K562 (cell line): ENCODE measurements at regions not wholly inside any gene's neighbourhood (a gene's known extent, or its start where the extent isn't known, plus 50 kb on each side); places are given as distances from the start of the nearest gene placed in this dataset.

Source experiments
- ATF1 ChIP-seq, 2 experiments: fragments of 450-650 bp in 1 of 2; IDR thresholded peaks; 2 replicates each; pipeline ENCODE4 v1.6.1; 2016; ENCODE audit warnings: missing compliant biosample characterization in 1 of 2, missing genetic modification characterization in 1 of 2
- ATF4 ChIP-seq: fragments of 450-650 bp; formaldehyde crosslinking; IDR thresholded peaks from 2 replicates; pipeline ENCODE4 v1.4.0; 2022; ENCODE audit warnings: mild to moderate bottlenecking, moderate library complexity
- BACH1 ChIP-seq: fragments of 200-800 bp; sonication (Bioruptor generic); IDR thresholded peaks from 2 replicates; pipeline ENCODE4 v1.6.1; 2016; ENCODE audit warnings: missing genetic modification characterization, missing compliant biosample characterization
- CBFA2T2 ChIP-seq: fragments of 450-650 bp; conservative IDR thresholded peaks from 2 replicates; pipeline ENCODE4 v1.6.1; 2017; ENCODE audit warnings: mild to moderate bottlenecking
- CBFB ChIP-seq: sonication (generic); formaldehyde crosslinking; IDR thresholded peaks from 2 replicates; pipeline ENCODE4 v1.4.0; 2020; ENCODE audit warnings: mild to moderate bottlenecking, missing genetic modification reagents
- CBX1 ChIP-seq: sonication (generic); IDR thresholded peaks from 2 replicates; pipeline ENCODE4 v1.6.1; 2016; ENCODE audit warnings: antibody characterized with exemption, low read depth, mild to moderate bottlenecking
- CREB1 ChIP-seq, 2 experiments: sonication (generic) in 1 of 2; formaldehyde crosslinking in 1 of 2; IDR thresholded peaks; 2 replicates each; pipeline versions ENCODE4 v1.6.1 to v1.8.0; 2012 to 2022; ENCODE audit warnings: inconsistent platforms in 1 of 2, mild to moderate bottlenecking in 1 of 2, missing genetic modification reagents in 1 of 2, moderate library complexity in 1 of 2
- DMBX1 ChIP-seq: fragments of 250-450 bp; sonication (Bioruptor Pico); IDR thresholded peaks from 2 replicates; pipeline ENCODE4 v1.8.0; 2022; ENCODE audit warnings: inconsistent platforms, mild to moderate bottlenecking, moderate library complexity, borderline replicate concordance
- DPF2 ChIP-seq: fragments of 450-650 bp; IDR thresholded peaks from 2 replicates; pipeline ENCODE4 v1.6.1; 2016
- EP400 ChIP-seq: fragments of 450-650 bp; IDR thresholded peaks from 2 replicates; pipeline ENCODE4 v1.6.1; 2017; ENCODE audit warnings: antibody characterized with exemption, mild to moderate bottlenecking, moderate library complexity
- GABPB1 ChIP-seq: sonication (generic); formaldehyde crosslinking; IDR thresholded peaks from 2 replicates; pipeline ENCODE4 v1.8.0; 2022; ENCODE audit warnings: mild to moderate bottlenecking, missing genetic modification reagents
- KAT7 ChIP-seq: sonication (generic); formaldehyde crosslinking; IDR thresholded peaks from 2 replicates; pipeline ENCODE4 v1.8.0; 2022; ENCODE audit warnings: missing genetic modification reagents, mild to moderate bottlenecking, borderline replicate concordance
- MTA3 ChIP-seq: fragments of 450-650 bp; formaldehyde crosslinking; IDR thresholded peaks from 2 replicates; pipeline ENCODE4 v1.6.1; 2017; ENCODE audit warnings: mild to moderate bottlenecking, borderline replicate concordance
- NR4A1 ChIP-seq, 2 experiments: fragments of 250-450 bp in 1 of 2; fragments of 450-650 bp in 1 of 2; sonication (Bioruptor Pico) in 1 of 2; IDR thresholded peaks; 2 replicates each; pipeline versions ENCODE4 v1.4.0 to v1.6.1; 2016 to 2020; ENCODE audit warnings: mild to moderate bottlenecking in 2 of 2, missing compliant biosample characterization in 1 of 2, missing genetic modification characterization in 1 of 2, moderate library complexity in 1 of 2
- TGIF2 ChIP-seq: sonication (generic); formaldehyde crosslinking; IDR thresholded peaks from 2 replicates; pipeline ENCODE4 v1.8.1; 2022; ENCODE audit warnings: mild to moderate bottlenecking, missing genetic modification reagents, moderate library complexity
- ZFP1 ChIP-seq: fragments of 450-650 bp; formaldehyde crosslinking; IDR thresholded peaks from 2 replicates; pipeline ENCODE4 v1.4.0; 2020; ENCODE audit warnings: mild to moderate bottlenecking, mixed read lengths
- ZKSCAN8 ChIP-seq: fragments of 200-800 bp; sonication (Bioruptor generic); IDR thresholded peaks from 2 replicates; pipeline ENCODE4 v1.6.1; 2016; ENCODE audit warnings: missing genetic modification characterization, missing compliant biosample characterization
- ZNF444 ChIP-seq: fragments of 250-450 bp; sonication (Bioruptor Pico); IDR thresholded peaks from 2 replicates; pipeline ENCODE4 v1.4.0; 2020; ENCODE audit warnings: mild to moderate bottlenecking, moderate library complexity
- ZNF75A ChIP-seq: fragments of 450-650 bp; formaldehyde crosslinking; IDR thresholded peaks from 2 replicates; pipeline ENCODE4 v1.4.0; 2020; ENCODE audit warnings: mild to moderate bottlenecking
- TF ChIP-seq, protein P1 (sequence below): fragments of 450-650 bp; IDR thresholded peaks from 2 replicates; pipeline ENCODE4 v1.6.1; 2016; ENCODE audit warnings: mild to moderate bottlenecking
- TF ChIP-seq, protein P2 (sequence below): fragments of 250-450 bp; sonication (Bioruptor Pico); IDR thresholded peaks from 2 replicates; pipeline ENCODE4 v1.8.0; 2021; ENCODE audit warnings: mild to moderate bottlenecking, moderate library complexity
- TF ChIP-seq, protein P3 (sequence below): fragments of 450-650 bp; formaldehyde crosslinking; IDR thresholded peaks from 2 replicates; pipeline ENCODE4 v1.4.0; 2020; ENCODE audit warnings: mild to moderate bottlenecking, moderate library complexity
- TF ChIP-seq, protein P4 (sequence below): sonication (generic); formaldehyde crosslinking; IDR thresholded peaks from 2 replicates; pipeline ENCODE4 v1.8.0; 2022; ENCODE audit warnings: mild to moderate bottlenecking, missing genetic modification reagents

DNA sequence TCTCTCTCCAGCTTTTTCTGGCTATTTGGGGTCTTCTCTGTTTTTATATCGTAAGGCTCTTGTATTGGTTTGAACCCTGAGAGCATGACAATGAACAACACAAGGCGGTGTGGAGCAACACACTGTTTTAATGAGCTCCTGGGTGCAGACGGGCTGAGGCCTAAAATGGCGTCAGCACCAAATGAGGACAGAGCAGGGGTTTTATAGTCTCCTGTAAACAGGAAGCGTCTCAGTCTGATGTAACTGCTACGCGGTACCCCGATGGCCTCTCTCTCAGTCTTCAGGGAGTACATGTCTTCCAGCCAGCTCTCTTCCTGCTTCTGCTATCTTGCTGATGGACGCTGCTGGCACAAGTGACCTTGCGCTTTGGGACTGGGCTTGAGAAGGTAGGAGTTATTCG is 95.9 kb upstream of the CCDC71L start (continued):
- TF ChIP-seq CBFB (CRISPR knock-in tag) (no peak), GABPB1 (CRISPR knock-in tag) (no peak), MTA3 (0 out of 2 replicates have a peak, but pooled peaks have one; percentile 18), ZNF75A (CRISPR knock-in tag) (no peak), ATF4 (CRISPR knock-in tag) (peak; percentile 65), BACH1 (tag) (peak; percentile 79), NR4A1 (CRISPR knock-in tag; IDR thresholded peaks at IDR 0.05) (no peak), NR4A1 (tag; IDR thresholded peaks at IDR 0.05) (peak; percentile 85), TGIF2 (CRISPR knock-in tag) (no peak), CREB1 (IDR thresholded peaks at IDR 0.05) (no peak), CREB1 (CRISPR knock-in tag; IDR thresholded peaks at IDR 0.05) (no peak), ZKSCAN8 (CRISPR knock-in tag) (peak; percentile 81), ATF1 (CRISPR knock-in tag; IDR thresholded peaks at IDR 0.05) (no peak), ATF1 (tag; IDR thresholded peaks at IDR 0.05) (0 out of 2 replicates have a peak, but pooled peaks have one; percentile 22), DMBX1 (CRISPR knock-in tag) (peak; percentile 90), DPF2 (0 out of 2 replicates have a peak, but pooled peaks have one; percentile 5), ZFP1 (CRISPR knock-in tag) (no peak), EP400 (no peak), ZNF444 (CRISPR knock-in tag) (no peak), CBX1 (no peak), KAT7 (CRISPR knock-in tag) (no peak), CBFA2T2 (no peak)
- TF ChIP-seq, protein P1, sequence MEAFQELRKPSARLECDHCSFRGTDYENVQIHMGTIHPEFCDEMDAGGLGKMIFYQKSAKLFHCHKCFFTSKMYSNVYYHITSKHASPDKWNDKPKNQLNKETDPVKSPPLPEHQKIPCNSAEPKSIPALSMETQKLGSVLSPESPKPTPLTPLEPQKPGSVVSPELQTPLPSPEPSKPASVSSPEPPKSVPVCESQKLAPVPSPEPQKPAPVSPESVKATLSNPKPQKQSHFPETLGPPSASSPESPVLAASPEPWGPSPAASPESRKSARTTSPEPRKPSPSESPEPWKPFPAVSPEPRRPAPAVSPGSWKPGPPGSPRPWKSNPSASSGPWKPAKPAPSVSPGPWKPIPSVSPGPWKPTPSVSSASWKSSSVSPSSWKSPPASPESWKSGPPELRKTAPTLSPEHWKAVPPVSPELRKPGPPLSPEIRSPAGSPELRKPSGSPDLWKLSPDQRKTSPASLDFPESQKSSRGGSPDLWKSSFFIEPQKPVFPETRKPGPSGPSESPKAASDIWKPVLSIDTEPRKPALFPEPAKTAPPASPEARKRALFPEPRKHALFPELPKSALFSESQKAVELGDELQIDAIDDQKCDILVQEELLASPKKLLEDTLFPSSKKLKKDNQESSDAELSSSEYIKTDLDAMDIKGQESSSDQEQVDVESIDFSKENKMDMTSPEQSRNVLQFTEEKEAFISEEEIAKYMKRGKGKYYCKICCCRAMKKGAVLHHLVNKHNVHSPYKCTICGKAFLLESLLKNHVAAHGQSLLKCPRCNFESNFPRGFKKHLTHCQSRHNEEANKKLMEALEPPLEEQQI, result peak; percentile 46
- TF ChIP-seq, protein P2, sequence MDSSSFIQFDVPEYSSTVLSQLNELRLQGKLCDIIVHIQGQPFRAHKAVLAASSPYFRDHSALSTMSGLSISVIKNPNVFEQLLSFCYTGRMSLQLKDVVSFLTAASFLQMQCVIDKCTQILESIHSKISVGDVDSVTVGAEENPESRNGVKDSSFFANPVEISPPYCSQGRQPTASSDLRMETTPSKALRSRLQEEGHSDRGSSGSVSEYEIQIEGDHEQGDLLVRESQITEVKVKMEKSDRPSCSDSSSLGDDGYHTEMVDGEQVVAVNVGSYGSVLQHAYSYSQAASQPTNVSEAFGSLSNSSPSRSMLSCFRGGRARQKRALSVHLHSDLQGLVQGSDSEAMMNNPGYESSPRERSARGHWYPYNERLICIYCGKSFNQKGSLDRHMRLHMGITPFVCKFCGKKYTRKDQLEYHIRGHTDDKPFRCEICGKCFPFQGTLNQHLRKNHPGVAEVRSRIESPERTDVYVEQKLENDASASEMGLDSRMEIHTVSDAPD (CRISPR knock-in tag), result no peak
- TF ChIP-seq, protein P3, sequence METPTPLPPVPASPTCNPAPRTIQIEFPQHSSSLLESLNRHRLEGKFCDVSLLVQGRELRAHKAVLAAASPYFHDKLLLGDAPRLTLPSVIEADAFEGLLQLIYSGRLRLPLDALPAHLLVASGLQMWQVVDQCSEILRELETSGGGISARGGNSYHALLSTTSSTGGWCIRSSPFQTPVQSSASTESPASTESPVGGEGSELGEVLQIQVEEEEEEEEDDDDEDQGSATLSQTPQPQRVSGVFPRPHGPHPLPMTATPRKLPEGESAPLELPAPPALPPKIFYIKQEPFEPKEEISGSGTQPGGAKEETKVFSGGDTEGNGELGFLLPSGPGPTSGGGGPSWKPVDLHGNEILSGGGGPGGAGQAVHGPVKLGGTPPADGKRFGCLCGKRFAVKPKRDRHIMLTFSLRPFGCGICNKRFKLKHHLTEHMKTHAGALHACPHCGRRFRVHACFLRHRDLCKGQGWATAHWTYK (CRISPR knock-in tag), result peak; percentile 80
- TF ChIP-seq, protein P4, sequence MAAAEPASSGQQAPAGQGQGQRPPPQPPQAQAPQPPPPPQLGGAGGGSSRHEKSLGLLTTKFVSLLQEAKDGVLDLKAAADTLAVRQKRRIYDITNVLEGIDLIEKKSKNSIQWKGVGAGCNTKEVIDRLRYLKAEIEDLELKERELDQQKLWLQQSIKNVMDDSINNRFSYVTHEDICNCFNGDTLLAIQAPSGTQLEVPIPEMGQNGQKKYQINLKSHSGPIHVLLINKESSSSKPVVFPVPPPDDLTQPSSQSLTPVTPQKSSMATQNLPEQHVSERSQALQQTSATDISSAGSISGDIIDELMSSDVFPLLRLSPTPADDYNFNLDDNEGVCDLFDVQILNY (CRISPR knock-in tag), result no peak
